H1 (cell line): ENCODE measurements at regions not wholly inside any gene's neighbourhood (a gene's known extent, or its start where the extent isn't known, plus 50 kb on each side); places are given as distances from the start of the nearest gene placed in this dataset.

ENCODE experiments used
- CTCF ChIA-PET: fragments of 300-600 bp; sonication (Branson Sonifier 250); formaldehyde crosslinking; loops from one replicate; lab custom pipeline; 2021; ENCODE audit not compliant: partially characterized antibody; lab: Charles Lee
- POLR2A ChIA-PET: fragments of 300-600 bp; sonication (Branson Sonifier 250); formaldehyde crosslinking; loops from one replicate; lab custom pipeline; 2021; ENCODE audit warnings: inconsistent platforms; ENCODE audit not compliant: partially characterized antibody; lab: Charles Lee
- DNase-seq, 2 experiments: peaks; one replicate each; pipeline versions ENCODE4 v3.0.0 to v3.0.0-alpha.2; 2010 to 2022; ENCODE audit warnings: low spot score in 2 of 2, low read depth in 1 of 2, mixed read lengths in 1 of 2
- FAIRE-seq: peaks from 2 replicates; lab custom pipeline; 2011; peaks lifted over from hg19 to GRCh38; lab: Jason Lieb, UNC
- H2AFZ ChIP-seq: 2 replicates; pipeline ENCODE4 v1.8.1; 2012; ENCODE audit warnings: low read length, inconsistent platforms
- H2AK5ac ChIP-seq: 2 replicates; pipeline ENCODE4 v1.6.1; 2013; ENCODE audit warnings: low read depth, low read length
- H2BK120ac ChIP-seq: replicated peaks from 2 replicates; pipeline ENCODE3; 2013; ENCODE audit warnings: low read depth, low read length, inconsistent platforms
- H2BK12ac ChIP-seq: 2 replicates; pipeline ENCODE4 v1.6.1; 2013; ENCODE audit warnings: low read depth, low read length
- H2BK15ac ChIP-seq: 2 replicates; pipeline ENCODE4 v1.6.1; 2013; ENCODE audit warnings: low read length
- H2BK20ac ChIP-seq: 2 replicates; pipeline ENCODE4 v1.6.1; 2013; ENCODE audit warnings: low read length
- H2BK5ac ChIP-seq: 2 replicates; pipeline ENCODE4 v1.6.1; 2013; ENCODE audit warnings: low read depth, low read length
- H3K14ac ChIP-seq: 2 replicates; pipeline ENCODE4 v1.6.1; 2013; ENCODE audit warnings: inconsistent platforms; ENCODE audit not compliant: insufficient read length
- H3K18ac ChIP-seq: 2 replicates; pipeline ENCODE4 v1.6.1; 2013; ENCODE audit warnings: low read length; ENCODE audit errors: extremely low read depth
- H3K23ac ChIP-seq: 2 replicates; pipeline ENCODE4 v1.6.1; 2013; ENCODE audit warnings: inconsistent platforms; ENCODE audit not compliant: insufficient read length
- H3K23me2 ChIP-seq: 2 replicates; pipeline ENCODE4 v1.6.1; 2013; ENCODE audit warnings: low read depth, low read length
- H3K27ac ChIP-seq: 2 replicates; pipeline ENCODE4 v1.6.1; 2011; ENCODE audit warnings: low read depth, low read length, inconsistent platforms
- H3K27me3 ChIP-seq, 4 experiments: replicated peaks in 1 of 4; 1 replicate in 1 of 4; 2 replicates in 3 of 4; pipeline versions ENCODE4 v1.6.1 to v1.8.1; 2011 to 2013; ENCODE audit warnings: low read length in 3 of 4, mild to moderate bottlenecking in 3 of 4, inconsistent platforms in 2 of 4, mixed read lengths in 2 of 4, moderate library complexity in 1 of 4; ENCODE audit not compliant: control insufficient read depth in 3 of 4, insufficient read depth in 3 of 4; ENCODE audit errors: extremely low read depth in 1 of 4
- H3K36me3 ChIP-seq, 4 experiments: 2 replicates each; pipeline versions ENCODE4 v1.6.1 to v1.8.1; 2011 to 2013; ENCODE audit warnings: mild to moderate bottlenecking in 4 of 4, low read length in 3 of 4, moderate library complexity in 2 of 4, control low read depth in 1 of 4, inconsistent platforms in 1 of 4; ENCODE audit not compliant: insufficient read depth in 4 of 4, control insufficient read depth in 2 of 4
- H3K4ac ChIP-seq: replicated peaks from 2 replicates; pipeline ENCODE3; 2013; ENCODE audit warnings: low read length, low read depth, mixed read lengths, inconsistent platforms; ENCODE audit not compliant: insufficient read length
- H3K4me1 ChIP-seq, 4 experiments: replicated peaks in 1 of 4; 1 replicate in 1 of 4; 2 replicates in 3 of 4; pipeline versions ENCODE4 v1.6.1 to v1.8.1; 2011 to 2013; ENCODE audit warnings: low read length in 3 of 4, inconsistent platforms in 2 of 4, mixed read lengths in 1 of 4; ENCODE audit not compliant: insufficient read depth in 4 of 4, control insufficient read depth in 3 of 4
- H3K4me2 ChIP-seq, 2 experiments: 2 replicates each; pipeline versions ENCODE4 v1.6.1 to v1.8.1; 2011 to 2013; ENCODE audit warnings: low read depth in 2 of 2, low read length in 2 of 2, control low read depth in 1 of 2, inconsistent platforms in 1 of 2, mild to moderate bottlenecking in 1 of 2; ENCODE audit not compliant: insufficient read depth in 1 of 2
- H3K4me3 ChIP-seq, 4 experiments: fragments of 200-600, 300-600 bp in 1 of 4; sonication (generic), shearing (Covaris generic), sonication (Bioruptor Twin) in 1 of 4; 2 replicates each; pipeline versions ENCODE4 v1.5.1 to v1.8.1; 2011 to 2016; ENCODE audit warnings: low read length in 4 of 4, low read depth in 3 of 4, control low read depth in 2 of 4, inconsistent platforms in 2 of 4, mild to moderate bottlenecking in 2 of 4, mixed read lengths in 1 of 4, moderate library complexity in 1 of 4; ENCODE audit not compliant: insufficient read depth in 2 of 4; ENCODE audit errors: extremely low read depth in 1 of 4
- H3K56ac ChIP-seq: replicated peaks from 2 replicates; pipeline ENCODE3; 2013; ENCODE audit warnings: low read depth, mild to moderate bottlenecking, mixed read lengths, low read length, inconsistent platforms; ENCODE audit not compliant: insufficient read length
- H3K79me1 ChIP-seq: 2 replicates; pipeline ENCODE4 v1.6.1; 2013; ENCODE audit warnings: low read depth, low read length, control low read depth
- H3K79me2 ChIP-seq, 2 experiments: 2 replicates each; pipeline versions ENCODE4 v1.6.1 to v1.8.1; 2012 to 2013; ENCODE audit warnings: low read length in 2 of 2, mild to moderate bottlenecking in 2 of 2, inconsistent platforms in 1 of 2; ENCODE audit not compliant: insufficient read depth in 2 of 2, control insufficient read depth in 1 of 2
- H3K9ac ChIP-seq, 4 experiments: replicated peaks in 1 of 4; 1 replicate in 1 of 4; 2 replicates in 3 of 4; pipeline versions ENCODE4 v1.6.1 to v1.8.1; 2011 to 2013; ENCODE audit warnings: low read depth in 3 of 4, low read length in 3 of 4, control low read depth in 2 of 4, mild to moderate bottlenecking in 2 of 4, moderate library complexity in 2 of 4, inconsistent platforms in 1 of 4; ENCODE audit errors: extremely low read depth in 1 of 4
- H3K9me3 ChIP-seq, 2 experiments: 2 replicates each; pipeline versions ENCODE4 v1.6.1 to v1.8.1; 2012 to 2013; ENCODE audit warnings: mild to moderate bottlenecking in 2 of 2, moderate library complexity in 2 of 2, control low read depth in 1 of 2, inconsistent platforms in 1 of 2, low read depth in 1 of 2, low read length in 1 of 2, mixed read lengths in 1 of 2; ENCODE audit not compliant: insufficient read depth in 2 of 2
- H4K20me1 ChIP-seq, 2 experiments: replicated peaks in 1 of 2; 2 replicates each; pipeline versions ENCODE3 to v1.8.1; 2011 to 2013; ENCODE audit warnings: inconsistent platforms in 2 of 2, low read length in 2 of 2, mild to moderate bottlenecking in 1 of 2; ENCODE audit not compliant: insufficient read depth in 2 of 2, control insufficient read depth in 1 of 2
- H4K5ac ChIP-seq: 2 replicates; pipeline ENCODE4 v1.6.1; 2013; ENCODE audit warnings: low read length, low read depth, mixed read lengths, inconsistent platforms; ENCODE audit not compliant: insufficient read length
- H4K8ac ChIP-seq: 2 replicates; pipeline ENCODE4 v1.8.0; 2013; ENCODE audit warnings: mild to moderate bottlenecking, moderate library complexity, low read length, inconsistent platforms; ENCODE audit not compliant: insufficient read depth; ENCODE audit errors: extremely low read depth
- H4K91ac ChIP-seq: replicated peaks from 2 replicates; pipeline ENCODE3; 2013; ENCODE audit warnings: low read length, mixed read lengths, inconsistent platforms; ENCODE audit not compliant: insufficient read length
- POLR2AphosphoS5 ChIP-seq: IDR thresholded peaks from 2 replicates; pipeline ENCODE4 v1.6.1; 2011; ENCODE audit warnings: low read depth, low read length
- SIN3A ChIP-seq, 2 experiments: IDR thresholded peaks in 1 of 2; conservative IDR thresholded peaks in 1 of 2; 2 replicates each; pipeline ENCODE4 v1.6.1; 2011 to 2012; ENCODE audit warnings: low read length in 2 of 2, improper control_type of control experiment in 1 of 2, low read depth in 1 of 2, mild to moderate bottlenecking in 1 of 2
- WGBS, 2 experiments: shearing (Covaris generic) in 1 of 2; methylation state at CpG; one replicate each; pipeline versions ENCODE4 v1.1.6 to v1.1.7; 2013 to 2015; ENCODE audit warnings: low lambda C conversion rate in 2 of 2, mixed read lengths in 2 of 2, inconsistent platforms in 1 of 2, low coverage in 1 of 2, missing lambda C conversion rate in 1 of 2; ENCODE audit not compliant: insufficient replicate concordance in 2 of 2, insufficient coverage in 1 of 2, insufficient read length in 1 of 2; ENCODE audit errors: extremely low coverage in 1 of 2, missing lambda C conversion rate in 1 of 2; 5-methylcytosine and 5-hydroxymethylcytosine counted together

DNA sequence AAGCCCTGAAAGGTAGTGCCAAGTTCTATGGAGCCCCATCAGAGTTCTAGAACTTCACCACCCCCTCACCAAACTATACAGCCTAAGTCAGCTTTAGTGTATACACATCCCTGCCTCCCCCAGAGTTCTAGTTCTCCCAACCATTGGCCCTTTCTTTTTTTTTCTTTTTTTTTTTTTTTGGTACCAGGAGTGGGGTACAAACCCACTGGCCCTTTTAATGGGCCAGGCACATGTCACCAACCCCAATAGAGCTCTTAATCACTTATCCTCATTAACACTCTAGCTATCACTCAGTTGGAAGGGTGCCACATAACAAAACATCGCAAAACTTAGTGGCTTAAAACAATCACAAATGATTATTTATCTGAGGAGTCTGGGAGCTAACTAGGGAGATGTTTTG, 588.6 kb downstream of the BCOR start:
- Histone ChIP-seq H3K18ac (no peak overlapping the region), H3K23ac (no peak overlapping the region), H3K27ac (no peak overlapping the region), H3K9me3 (peaks cover 6 to 7% of the 10 kb centered on the region in 2 experiments; a peak in 2 of 4 replicates), H3K23me2 (no peaks in the 10 kb centered on the region), H2BK12ac (no peak overlapping the region), H2BK5ac (no peak overlapping the region), H3K27me3 (no peaks in the 10 kb centered on the region), H3K79me1 (no peaks in the 10 kb centered on the region), H2BK120ac (no peak overlapping the region), H3K9ac (no peak overlapping the region), H3K36me3 (no peaks in the 10 kb centered on the region), H3K4me1 (no peaks in the 10 kb centered on the region), H2AK5ac (no peak overlapping the region), H2AFZ (no peak overlapping the region), H2BK20ac (no peak overlapping the region), H3K56ac (no peak overlapping the region), H4K8ac (no peak overlapping the region), H3K4me2 (no peak overlapping the region), H3K79me2 (no peaks in the 10 kb centered on the region), H4K5ac (no peak overlapping the region), H3K4ac (no peak overlapping the region), H4K20me1 (no peaks in the 10 kb centered on the region), H3K14ac (no peak overlapping the region), H3K4me3 (no peak overlapping the region), H2BK15ac (no peak overlapping the region), H4K91ac (no peak overlapping the region)
- DNase-seq (no peak), FAIRE-seq (no peak)
- ChIA-PET CTCF (no interaction called here), POLR2A (no interaction called here)
- 78% methylated on average over 1 of the region's 1 CpG; no CpG with 5 or more reads in 1 of the 2 experiments for WGBS, 2 experiments
- no peak for TF ChIP-seq SIN3A (conservative IDR thresholded peaks at IDR 0.05 in 1 of 2, IDR thresholded peaks at IDR 0.05 in 1 of 2; ENCODE audit: low read depth in 1 of 2, low read length in 2 of 2)
- no peak for TF ChIP-seq POLR2AphosphoS5
